ENCODE measurements at regions not wholly inside any gene's neighbourhood (a gene's known extent, or its start where the extent isn't known, plus 50 kb on each side); places are given as distances from the start of the nearest gene placed in this dataset.

DNA sequence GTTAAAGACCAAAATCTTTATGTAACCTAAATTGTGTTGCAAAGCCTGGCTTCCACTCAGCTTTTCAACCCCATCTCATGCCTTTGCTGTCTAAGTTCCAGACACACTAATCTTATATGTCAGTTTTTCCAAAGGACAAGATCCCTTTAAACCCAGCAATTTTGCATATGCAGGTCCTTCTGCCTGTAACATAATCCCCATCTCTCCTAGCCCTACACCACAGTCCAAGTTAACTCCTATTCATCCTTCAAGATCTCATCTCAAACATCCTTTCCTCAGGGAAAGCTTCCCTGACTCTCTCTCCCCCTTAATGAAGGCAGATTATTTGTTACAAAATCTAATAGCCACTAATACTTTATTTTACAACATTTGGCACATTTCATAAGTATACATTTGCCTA, 366.3 kb downstream of the PLPP3 start:
- H3K27ac Mint-ChIP-seq, result no peak overlapping the region
- ATAC-seq, result no peak
- H3K36me3 Mint-ChIP-seq (ENCODE audit: low read depth), result no peaks in the 10 kb centered on the region
- no peaks in the 10 kb centered on the region for H3K4me1 Mint-ChIP-seq (ENCODE audit: low read depth)
- POLR2A ChIA-PET, result no interaction called here
- no peak for DNase-seq
- CTCF ChIA-PET, result no interaction called here
- no peaks in the 10 kb centered on the region for H3K9me3 Mint-ChIP-seq (ENCODE audit: insufficient read depth)
- no peak overlapping the region for H3K4me3 Mint-ChIP-seq
- H3K27me3 Mint-ChIP-seq (ENCODE audit: low read depth), result no peaks in the 10 kb centered on the region

DNA sequence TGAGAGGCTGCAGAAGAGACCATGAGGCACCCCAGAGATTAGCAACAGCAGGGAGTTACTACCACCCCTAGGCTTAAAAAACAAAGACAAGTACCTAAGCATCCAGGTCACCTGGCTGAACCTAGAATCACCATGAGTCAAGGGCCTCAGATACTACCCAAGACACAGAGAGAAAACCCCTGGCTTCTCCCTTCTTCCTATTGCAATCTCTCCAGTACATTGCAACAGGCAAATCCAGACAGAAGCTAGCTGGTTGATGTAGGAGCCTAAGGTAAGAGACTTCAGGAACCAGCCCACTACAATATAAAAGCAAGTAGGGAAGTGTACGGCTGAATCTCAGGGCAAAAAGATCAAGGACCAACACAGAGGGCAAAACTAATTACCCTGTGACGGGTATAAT, 367.2 kb downstream of the PLPP3 start:
- no peak overlapping the region for H3K27ac Mint-ChIP-seq
- ATAC-seq, result no peak

DNA sequence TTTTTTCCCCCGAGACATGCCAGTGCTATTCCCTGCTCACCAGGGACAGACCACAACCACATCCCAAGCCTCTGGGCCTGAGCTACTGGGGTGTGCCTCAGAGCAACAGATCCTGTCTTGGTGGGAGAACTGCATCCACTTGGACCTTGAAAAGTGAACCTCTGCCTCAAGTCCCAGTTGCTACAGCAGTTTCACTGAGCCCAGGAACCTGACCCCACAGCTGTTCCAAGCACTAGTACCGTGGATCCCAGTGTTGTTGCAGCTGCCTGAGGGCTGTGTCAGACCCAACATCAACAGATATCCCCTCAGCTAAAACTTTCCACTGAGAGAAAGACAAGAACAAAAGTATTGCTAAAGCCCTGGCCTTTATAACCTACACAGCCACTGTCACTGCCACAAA, 373.0 kb downstream of the PLPP3 start:
- ChIA-PET POLR2A (no interaction called here), CTCF (no interaction called here)
- H3K9me3 Mint-ChIP-seq (ENCODE audit: insufficient read depth), result no peaks in the 10 kb centered on the region
- no peaks in the 10 kb centered on the region for H3K36me3 Mint-ChIP-seq (ENCODE audit: low read depth)
- H3K4me1 Mint-ChIP-seq (ENCODE audit: low read depth), result no peaks in the 10 kb centered on the region
- no peaks in the 10 kb centered on the region for H3K27me3 Mint-ChIP-seq (ENCODE audit: low read depth)
- no peak overlapping the region for H3K4me3 Mint-ChIP-seq
- ATAC-seq (no peak), DNase-seq (no peak)
- no peak overlapping the region for H3K27ac Mint-ChIP-seq

More for the DNA sequence above, 367.2 kb downstream of the PLPP3 start:
- Mint-ChIP-seq H3K27me3 (ENCODE audit: low read depth) (no peaks in the 10 kb centered on the region), H3K4me3 (no peak overlapping the region), H3K36me3 (ENCODE audit: low read depth) (no peaks in the 10 kb centered on the region), H3K4me1 (ENCODE audit: low read depth) (no peaks in the 10 kb centered on the region), H3K9me3 (ENCODE audit: insufficient read depth) (no peaks in the 10 kb centered on the region)
- ChIA-PET CTCF (no interaction called here), POLR2A (no interaction called here)
- no peak for DNase-seq

DNA sequence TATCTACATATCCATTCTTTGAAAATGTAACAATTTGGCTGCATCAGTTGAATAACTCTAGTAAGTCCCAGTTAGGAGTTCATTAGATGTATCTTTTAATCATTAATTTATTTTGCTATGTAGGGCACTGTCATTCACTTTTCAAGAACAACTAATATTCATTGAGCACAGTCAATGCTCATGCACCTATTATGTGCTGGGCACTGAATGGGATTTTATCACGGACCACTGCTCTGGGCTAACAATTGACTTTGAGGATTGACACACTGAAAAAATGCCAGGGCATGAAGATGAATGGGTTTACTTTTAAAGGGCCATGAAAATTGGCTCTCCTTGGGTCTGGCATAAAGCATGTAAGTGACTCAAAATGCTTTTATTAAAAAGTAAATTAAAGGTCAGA, 375.2 kb downstream of the PLPP3 start:
- no peaks in the 10 kb centered on the region for H3K9me3 Mint-ChIP-seq (ENCODE audit: insufficient read depth)
- H3K36me3 Mint-ChIP-seq (ENCODE audit: low read depth), result no peaks in the 10 kb centered on the region
- ChIA-PET POLR2A (no interaction called here), CTCF (interaction anchor here (1.0 kb wide), 1 partner anchor 9 kb away, joined by 3 read pairs; no protein-coding TSS in a partner anchor)
- DNase-seq (no peak), ATAC-seq (no peak)
- H3K27me3 Mint-ChIP-seq (ENCODE audit: low read depth), result no peaks in the 10 kb centered on the region
- no peaks in the 10 kb centered on the region for H3K4me1 Mint-ChIP-seq (ENCODE audit: low read depth)
- H3K4me3 Mint-ChIP-seq, result no peak overlapping the region
- H3K27ac Mint-ChIP-seq, result no peak overlapping the region

DNA sequence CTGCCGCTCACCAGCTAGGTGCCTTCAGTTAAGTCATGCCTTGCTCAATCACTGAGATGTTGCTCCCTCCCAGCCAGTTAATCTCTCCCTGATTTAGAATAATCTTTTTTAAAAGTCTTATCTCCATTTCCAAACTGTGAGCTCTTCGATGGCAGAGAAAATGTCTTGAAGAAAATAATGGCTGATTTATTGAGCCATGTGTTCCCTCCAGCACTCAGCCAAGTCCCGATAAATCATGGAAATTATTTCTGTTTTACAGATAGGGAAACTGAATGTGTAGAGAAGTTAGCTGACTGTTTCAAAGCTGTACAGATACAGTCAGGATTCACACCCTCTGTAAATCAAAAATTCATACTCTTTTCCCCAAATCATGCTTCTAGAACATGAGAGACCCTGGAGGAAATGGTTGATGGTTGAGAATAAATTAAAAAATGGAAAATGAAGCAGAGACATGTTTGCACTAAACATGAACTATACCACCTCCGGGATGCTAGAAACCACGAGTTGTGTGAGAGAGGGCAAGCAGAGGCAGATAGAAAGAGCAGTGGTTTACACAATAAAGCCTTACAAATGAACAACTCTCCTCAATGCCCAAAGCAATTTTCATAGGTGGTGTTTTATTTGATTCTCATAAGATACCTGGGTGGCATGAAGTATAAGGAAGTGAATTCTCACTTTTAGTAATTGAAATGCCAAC, 376.4 kb downstream of the PLPP3 start:
- Mint-ChIP-seq H3K27ac (no peak overlapping the region), H3K4me3 (no peak overlapping the region), H3K9me3 (ENCODE audit: insufficient read depth) (no peaks in the 10 kb centered on the region), H3K36me3 (ENCODE audit: low read depth) (no peaks in the 10 kb centered on the region), H3K27me3 (ENCODE audit: low read depth) (no peaks in the 10 kb centered on the region), H3K4me1 (ENCODE audit: low read depth) (no peaks in the 10 kb centered on the region)
- ChIA-PET CTCF (no interaction called here), POLR2A (no interaction called here)
- ATAC-seq (no peak), DNase-seq (no peak)

DNA sequence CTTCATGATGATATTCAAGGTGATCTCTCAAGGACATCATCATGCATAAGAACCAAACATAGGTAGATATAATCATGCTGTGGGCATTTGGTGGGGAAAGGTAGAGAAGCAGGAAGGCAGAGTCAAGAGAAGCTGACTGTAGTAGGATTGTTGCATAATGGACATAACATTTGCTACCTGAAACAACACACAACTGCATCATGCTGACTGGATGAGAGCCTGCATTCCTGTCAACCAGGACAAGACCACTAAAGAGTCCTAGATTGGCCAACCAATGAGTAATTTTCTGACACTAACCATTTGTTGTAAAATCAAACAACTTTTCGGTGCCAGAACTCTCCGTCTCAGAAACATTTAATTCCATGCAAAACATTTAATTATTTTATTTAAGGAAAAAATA, 377.2 kb downstream of the PLPP3 start:
- Mint-ChIP-seq H3K27me3 (ENCODE audit: low read depth) (no peaks in the 10 kb centered on the region), H3K9me3 (ENCODE audit: insufficient read depth) (no peaks in the 10 kb centered on the region)

DNA sequence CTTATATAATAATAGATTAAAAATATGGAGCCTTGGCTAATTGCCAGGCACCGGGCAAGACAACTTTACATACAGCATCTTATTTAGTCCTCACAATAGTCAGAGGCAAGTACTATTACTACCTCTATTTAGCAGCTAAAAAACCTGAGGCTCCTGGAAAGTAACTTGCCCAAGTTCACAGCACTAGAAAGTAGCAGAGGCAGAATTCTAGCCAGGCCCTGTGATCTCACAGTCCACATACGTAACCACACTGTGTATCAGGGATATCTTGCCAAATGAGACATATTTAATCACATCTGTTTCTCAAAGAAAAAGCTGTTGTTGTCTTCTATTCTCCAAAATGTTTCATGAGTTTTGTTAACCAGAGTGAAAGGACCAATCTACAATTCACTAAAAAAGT, 378.5 kb downstream of the PLPP3 start:
- ATAC-seq, result no peak
- Mint-ChIP-seq H3K4me1 (ENCODE audit: low read depth) (no peaks in the 10 kb centered on the region), H3K27ac (no peak overlapping the region), H3K4me3 (no peak overlapping the region), H3K36me3 (ENCODE audit: low read depth) (no peaks in the 10 kb centered on the region), H3K27me3 (ENCODE audit: low read depth) (no peaks in the 10 kb centered on the region), H3K9me3 (ENCODE audit: insufficient read depth) (no peaks in the 10 kb centered on the region)
- ChIA-PET POLR2A (no interaction called here), CTCF (no interaction called here)
- DNase-seq, result no peak

More for the DNA sequence above, 377.2 kb downstream of the PLPP3 start:
- H3K4me3 Mint-ChIP-seq, result no peak overlapping the region
- ChIA-PET POLR2A (no interaction called here), CTCF (no interaction called here)
- DNase-seq, result no peak
- no peak overlapping the region for H3K27ac Mint-ChIP-seq
- no peaks in the 10 kb centered on the region for H3K36me3 Mint-ChIP-seq (ENCODE audit: low read depth)
- no peak for ATAC-seq
- H3K4me1 Mint-ChIP-seq (ENCODE audit: low read depth), result no peaks in the 10 kb centered on the region

DNA sequence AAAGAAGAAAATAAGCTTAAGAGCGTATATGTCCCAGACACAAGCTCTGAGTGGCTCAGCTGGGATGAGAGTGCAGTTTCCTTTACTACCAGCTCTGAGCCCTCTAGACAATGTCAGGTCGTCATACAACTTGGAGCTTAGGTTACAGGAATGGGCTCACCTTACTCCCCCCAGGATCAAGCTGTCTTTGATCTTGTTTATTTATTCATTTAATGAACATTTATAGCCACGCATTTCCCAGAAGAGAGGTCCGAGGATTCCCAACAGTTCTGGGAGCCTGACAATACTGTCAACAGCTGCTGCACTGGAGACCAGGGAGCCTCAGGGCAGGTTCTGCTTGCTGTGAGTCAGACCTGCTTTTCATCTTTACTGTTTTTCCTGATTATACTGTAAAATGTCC, 378.9 kb downstream of the PLPP3 start:
- Mint-ChIP-seq H3K9me3 (ENCODE audit: insufficient read depth) (no peaks in the 10 kb centered on the region), H3K27me3 (ENCODE audit: low read depth) (no peaks in the 10 kb centered on the region)

DNA sequence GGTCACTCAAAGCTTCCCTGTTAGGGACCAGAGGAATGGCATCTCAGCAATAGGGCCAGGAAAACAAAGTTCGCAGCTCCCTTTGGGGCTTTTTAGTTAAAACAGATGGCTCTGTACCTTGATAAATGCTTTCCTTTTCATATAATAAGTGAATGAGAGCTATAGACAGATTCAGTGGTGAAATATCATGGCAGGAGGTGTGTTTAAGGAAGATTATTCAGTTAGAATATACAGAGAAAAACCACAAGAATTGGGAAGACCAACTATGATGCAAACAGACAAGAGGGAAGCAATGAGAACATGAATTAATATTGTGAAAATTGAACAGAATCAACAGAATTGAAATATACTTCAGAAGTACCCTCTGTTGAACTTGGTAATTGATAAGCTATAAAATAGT, 379.4 kb downstream of the PLPP3 start:
- ATAC-seq, result no peak
- ChIA-PET CTCF (no interaction called here), POLR2A (no interaction called here)
- Mint-ChIP-seq H3K27me3 (ENCODE audit: low read depth) (no peaks in the 10 kb centered on the region), H3K4me1 (ENCODE audit: low read depth) (no peaks in the 10 kb centered on the region), H3K9me3 (ENCODE audit: insufficient read depth) (no peaks in the 10 kb centered on the region), H3K36me3 (ENCODE audit: low read depth) (no peaks in the 10 kb centered on the region), H3K4me3 (no peak overlapping the region), H3K27ac (no peak overlapping the region)
- DNase-seq, result no peak

More for the DNA sequence above, 378.9 kb downstream of the PLPP3 start:
- no peaks in the 10 kb centered on the region for H3K36me3 Mint-ChIP-seq (ENCODE audit: low read depth)
- ChIA-PET POLR2A (no interaction called here), CTCF (no interaction called here)
- H3K4me1 Mint-ChIP-seq (ENCODE audit: low read depth), result no peaks in the 10 kb centered on the region
- ATAC-seq, result no peak
- no peak overlapping the region for H3K27ac Mint-ChIP-seq
- H3K4me3 Mint-ChIP-seq, result no peak overlapping the region
- no peak for DNase-seq

DNA sequence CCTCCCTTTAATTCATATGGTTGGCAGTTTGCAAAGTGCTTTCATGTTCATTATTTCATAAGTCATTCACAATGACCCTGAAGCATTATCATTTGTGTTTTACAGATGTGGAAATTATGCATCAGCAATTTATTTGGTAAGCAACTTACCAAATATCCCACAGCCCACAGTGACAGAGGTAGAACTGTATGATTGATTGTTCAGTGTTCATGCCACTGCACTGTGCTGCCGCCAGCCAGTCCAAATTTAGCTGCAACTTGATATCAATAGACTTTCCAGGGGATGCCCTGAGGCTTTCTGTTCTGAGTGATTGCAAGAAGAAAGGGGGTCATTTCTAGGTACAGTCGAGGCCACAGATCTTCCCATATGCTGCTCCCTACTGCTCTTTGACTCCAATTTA, 380.3 kb downstream of the PLPP3 start:
- Mint-ChIP-seq H3K4me3 (no peak overlapping the region), H3K9me3 (ENCODE audit: insufficient read depth) (no peaks in the 10 kb centered on the region), H3K27me3 (ENCODE audit: low read depth) (no peaks in the 10 kb centered on the region), H3K4me1 (ENCODE audit: low read depth) (no peaks in the 10 kb centered on the region), H3K27ac (no peak overlapping the region), H3K36me3 (ENCODE audit: low read depth) (no peaks in the 10 kb centered on the region)
- no peak for ATAC-seq
- POLR2A ChIA-PET, result no interaction called here
- no peak for DNase-seq
- CTCF ChIA-PET, result no interaction called here

DNA sequence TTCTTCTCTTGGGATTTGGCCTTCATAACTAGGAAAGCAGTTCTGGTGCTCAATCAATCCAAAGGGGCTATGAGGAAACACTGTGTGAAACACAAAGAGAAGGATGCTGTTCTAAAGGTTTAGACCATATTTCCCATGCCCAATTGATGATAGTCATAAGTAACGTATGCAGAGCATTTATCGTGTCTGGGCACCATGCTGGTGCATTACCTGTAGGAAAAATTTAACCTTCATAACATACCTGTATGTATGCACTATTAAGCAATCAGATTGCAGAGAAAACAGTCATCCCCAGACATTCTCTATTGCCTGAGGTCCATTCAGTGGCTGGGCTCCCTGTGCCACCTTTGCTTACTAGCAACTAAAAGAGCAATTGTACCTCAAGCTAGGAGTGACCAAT, 381.4 kb downstream of the PLPP3 start:
- no peak for DNase-seq
- no peak for ATAC-seq
- Mint-ChIP-seq H3K36me3 (ENCODE audit: low read depth) (no peaks in the 10 kb centered on the region), H3K4me1 (ENCODE audit: low read depth) (no peaks in the 10 kb centered on the region), H3K27me3 (ENCODE audit: low read depth) (no peaks in the 10 kb centered on the region), H3K27ac (no peak overlapping the region), H3K9me3 (ENCODE audit: insufficient read depth) (no peaks in the 10 kb centered on the region), H3K4me3 (no peak overlapping the region)
- POLR2A ChIA-PET, result no interaction called here
- CTCF ChIA-PET, result no interaction called here

DNA sequence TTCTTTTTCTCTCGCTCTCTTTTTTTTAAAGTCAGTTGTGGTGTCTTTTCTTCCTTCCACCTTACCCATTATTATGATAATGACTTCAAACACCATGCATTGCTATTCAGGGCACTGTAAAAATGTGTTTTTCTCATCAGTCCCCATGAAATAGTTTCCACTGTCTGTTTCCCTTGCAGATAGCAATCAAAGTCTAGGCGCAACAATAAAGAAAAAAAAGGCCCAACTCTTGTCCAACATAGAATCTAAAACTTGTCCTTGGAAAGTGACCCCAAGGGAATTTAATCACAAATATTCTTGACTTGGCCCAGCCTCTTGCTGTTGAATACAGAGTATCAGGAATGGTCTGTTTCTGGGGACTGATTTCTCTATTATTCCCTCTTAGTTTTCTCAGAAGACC, 382.5 kb downstream of the PLPP3 start:
- H3K27me3 Mint-ChIP-seq (ENCODE audit: low read depth), result no peaks in the 10 kb centered on the region
- no peaks in the 10 kb centered on the region for H3K36me3 Mint-ChIP-seq (ENCODE audit: low read depth)
- no peaks in the 10 kb centered on the region for H3K4me1 Mint-ChIP-seq (ENCODE audit: low read depth)
- ATAC-seq (no peak), DNase-seq (no peak)
- H3K4me3 Mint-ChIP-seq, result no peak overlapping the region
- ChIA-PET CTCF (no interaction called here), POLR2A (no interaction called here)
- H3K27ac Mint-ChIP-seq, result no peak overlapping the region
- H3K9me3 Mint-ChIP-seq (ENCODE audit: insufficient read depth), result no peaks in the 10 kb centered on the region

DNA sequence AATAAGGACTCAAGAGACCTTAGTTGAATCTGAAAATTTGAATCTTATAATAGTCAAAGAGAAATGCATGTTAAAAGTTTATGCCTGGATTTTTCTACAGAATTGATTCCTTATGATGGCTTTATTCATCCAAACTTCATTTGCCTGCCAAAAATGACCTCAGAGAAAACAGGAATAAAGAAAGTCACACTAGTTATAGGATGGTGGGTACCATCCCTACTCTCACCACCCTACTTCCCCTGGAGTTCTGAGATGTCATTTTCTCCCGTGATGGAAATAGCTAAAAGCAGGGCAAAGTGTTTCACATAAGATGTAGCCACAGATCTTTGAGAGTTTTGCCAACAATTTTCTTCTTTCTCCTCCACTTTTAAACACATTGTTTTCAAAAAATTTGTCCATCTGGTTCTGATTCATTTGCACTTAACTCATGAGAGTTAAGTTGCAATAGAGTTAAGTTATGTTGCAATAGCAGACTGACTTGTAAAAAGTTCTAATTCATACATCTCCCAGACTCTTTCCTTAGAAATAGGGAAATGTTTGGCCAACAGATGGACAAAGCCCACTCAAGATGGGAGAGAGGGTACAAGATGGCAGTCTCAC, 384.6 kb downstream of the PLPP3 start:
- no peak overlapping the region for H3K27ac Mint-ChIP-seq
- H3K36me3 Mint-ChIP-seq (ENCODE audit: low read depth), result no peaks in the 10 kb centered on the region
- no peaks in the 10 kb centered on the region for H3K4me1 Mint-ChIP-seq (ENCODE audit: low read depth)
- ChIA-PET POLR2A (no interaction called here), CTCF (no interaction called here)
- no peaks in the 10 kb centered on the region for H3K9me3 Mint-ChIP-seq (ENCODE audit: insufficient read depth)
- H3K4me3 Mint-ChIP-seq, result no peak overlapping the region
- DNase-seq (no peak), ATAC-seq (no peak)
- H3K27me3 Mint-ChIP-seq (ENCODE audit: low read depth), result no peaks in the 10 kb centered on the region

All from activated CD8-positive, alpha-beta T cell treated with anti-CD3 and anti-CD28 coated beads, Interleukin-2, amount 10 ng/mL, durations not matched to agents 7 days and 5 days (primary cell).